ENCODE measurements at regions not wholly inside any gene's neighbourhood (a gene's known extent, or its start where the extent isn't known, plus 50 kb on each side); places are given as distances from the start of the nearest gene placed in this dataset.

DNA sequence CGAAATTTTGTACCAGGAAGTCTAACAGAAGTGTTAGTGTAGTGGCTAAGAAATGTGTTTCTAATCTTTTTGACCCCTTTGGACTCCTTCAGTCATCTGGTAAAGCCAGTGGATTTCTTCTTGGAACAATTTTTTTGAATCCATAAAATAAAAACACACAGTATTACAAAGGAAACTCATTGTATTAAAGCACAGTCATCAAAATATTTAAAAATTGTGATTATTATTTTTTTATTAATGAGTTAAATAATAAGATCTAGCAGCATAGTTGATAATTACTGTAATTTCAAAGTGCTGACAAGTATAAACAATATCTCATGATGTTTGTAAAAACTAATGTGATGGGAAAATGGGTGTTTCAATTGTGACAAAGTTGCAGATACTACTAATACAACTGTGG lies 72.2 kb upstream of the LRRC3B start:
- DNase-seq (ENCODE audit: low read depth), result no peak
- H3K4me3 ChIP-seq (ENCODE audit: low read depth, low read length), result no peak overlapping the region

DNA sequence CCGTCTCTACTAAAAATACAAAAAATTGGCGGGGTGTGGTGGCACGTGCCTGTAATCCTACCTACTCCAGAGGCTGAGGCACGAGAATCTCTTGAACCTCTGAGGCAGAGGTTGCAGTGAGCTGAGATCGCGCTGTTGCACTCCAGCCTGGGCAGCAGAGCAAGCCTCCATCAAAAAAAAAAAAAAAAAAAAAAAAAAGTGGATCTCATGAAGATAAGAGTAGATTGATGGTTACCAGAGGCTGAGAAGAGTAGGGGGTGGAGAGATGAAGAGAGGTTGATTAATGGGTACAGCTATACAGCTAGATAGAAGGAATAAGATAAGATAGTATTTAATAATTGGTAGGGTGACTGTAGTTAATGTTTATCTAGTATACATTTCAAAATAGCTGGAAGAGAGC lies 65.9 kb upstream of the LRRC3B start:
- no peak overlapping the region for H3K4me3 ChIP-seq (ENCODE audit: low read depth, low read length)
- DNase-seq (ENCODE audit: low read depth), result no peak

DNA sequence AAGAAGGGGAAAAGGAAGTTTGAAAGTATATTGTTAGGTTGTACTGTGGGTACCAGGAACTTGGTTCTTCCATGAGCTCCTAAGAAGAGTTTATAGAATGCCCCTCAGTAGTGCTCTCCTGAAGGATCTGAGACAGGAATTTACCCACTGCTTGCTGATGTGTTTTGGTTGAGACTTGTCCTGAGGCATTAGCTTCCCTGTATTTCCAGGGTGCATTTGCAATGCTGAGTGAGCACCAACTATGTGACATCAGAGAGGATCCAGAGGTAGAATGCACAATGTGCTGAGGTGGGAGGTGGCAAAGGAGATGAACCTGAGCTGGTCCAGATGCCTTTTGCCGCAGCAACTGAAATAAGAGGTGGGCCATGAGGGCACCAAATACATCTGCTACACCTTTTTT lies 64.3 kb upstream of the LRRC3B start:
- no peak for DNase-seq (ENCODE audit: low read depth)
- H3K4me3 ChIP-seq (ENCODE audit: low read depth, low read length), result no peak overlapping the region

DNA sequence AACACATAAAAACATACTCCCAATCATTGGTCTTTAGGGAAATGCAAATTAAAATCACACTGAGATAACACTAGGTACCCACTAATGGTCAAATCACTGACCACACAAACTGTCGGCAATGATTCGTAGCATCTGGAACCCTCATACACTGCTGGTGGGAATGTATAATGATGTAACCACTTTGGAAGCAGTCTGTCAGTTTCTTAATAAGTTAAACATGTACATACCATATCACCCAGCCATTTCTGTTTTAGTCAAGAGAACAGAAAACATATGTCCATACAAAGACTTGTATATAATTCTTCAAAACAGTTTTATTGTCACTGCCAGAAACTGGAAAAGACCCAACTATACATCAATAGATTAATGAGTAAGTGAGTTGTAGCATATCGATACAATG lies 63.3 kb upstream of the LRRC3B start:
- DNase-seq (ENCODE audit: low read depth), result no peak
- no peak overlapping the region for H3K4me3 ChIP-seq (ENCODE audit: low read depth, low read length)

GRCh38 chr3:26560081-26560480 lies 62.5 kb upstream of the LRRC3B start:
- no peak for DNase-seq (ENCODE audit: low read depth)
- H3K4me3 ChIP-seq (ENCODE audit: low read depth, low read length), result no peak overlapping the region

- no peak overlapping the region for H3K4me3 ChIP-seq (ENCODE audit: low read depth, low read length)
- no peak for DNase-seq (ENCODE audit: low read depth)
Measured at GRCh38 chr3:26562021-26562768, 60.4 kb upstream of the LRRC3B start.

Measured in skeletal muscle cell (primary cell).